Stimulated activated CD8-positive, alpha-beta memory T cell treated with anti-CD3 and anti-CD28 coated beads, Interleukin-12 subunit alpha, Interleukin-12 subunit beta, amount 100 ng/mL, for 4 hours (primary cell): ENCODE measurements at regions not wholly inside any gene's neighbourhood (a gene's known extent, or its start where the extent isn't known, plus 50 kb on each side); places are given as distances from the start of the nearest gene placed in this dataset.
"Not testable (repeated sequence)": the region's sequence is repeated elsewhere in the genome, so short reads cannot be mapped to it uniquely, and the experiment has no call there.

Source experiments
- DNase-seq: peaks from one replicate; pipeline ENCODE4 v3.0.0-alpha.2; 2020; ENCODE audit warnings: low read depth

- DNase-seq: no peak
Measured at GRCh38 chr21:15472108-15473040, 257.4 kb upstream of the USP25 start.

DNA sequence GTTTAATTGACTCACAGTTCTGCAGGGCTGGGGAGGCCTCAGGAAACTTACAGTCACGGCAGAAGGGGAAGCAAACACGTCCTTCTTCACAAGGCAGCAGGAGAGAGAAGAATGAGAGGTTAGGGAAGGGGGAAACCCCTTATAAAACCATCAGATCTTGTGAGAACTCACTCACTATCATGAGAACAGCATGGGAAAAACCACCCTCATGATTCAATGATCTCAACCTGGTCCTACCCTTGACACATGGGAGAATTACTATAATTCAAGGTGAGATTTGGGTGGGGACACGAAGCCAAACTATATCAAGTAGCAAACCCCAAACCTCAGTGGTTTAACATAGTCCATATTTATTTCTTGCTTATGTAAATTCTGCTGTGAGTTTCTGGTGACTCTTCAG, 252.0 kb upstream of the USP25 start:
- DNase-seq: not testable (repeated sequence)

DNA sequence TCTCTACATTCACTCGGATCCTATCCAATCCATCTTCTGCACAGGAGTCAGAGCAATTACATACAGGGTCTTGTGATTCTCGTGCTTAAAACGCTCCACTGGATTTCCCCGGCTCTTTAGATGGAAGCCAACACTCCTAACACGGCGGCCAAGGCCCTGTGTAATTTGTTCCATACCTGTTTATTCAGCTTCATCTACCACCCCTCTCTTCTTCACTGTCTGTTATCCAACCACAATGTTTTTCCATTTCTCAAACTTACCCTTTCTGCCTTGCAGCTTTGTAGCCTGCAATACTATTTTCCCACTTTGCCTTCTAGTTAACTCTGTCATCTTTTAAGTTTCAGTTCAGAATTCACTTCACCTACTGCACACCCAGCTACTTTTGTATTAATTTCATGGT, 249.6 kb upstream of the USP25 start:
- no peak for DNase-seq

DNA sequence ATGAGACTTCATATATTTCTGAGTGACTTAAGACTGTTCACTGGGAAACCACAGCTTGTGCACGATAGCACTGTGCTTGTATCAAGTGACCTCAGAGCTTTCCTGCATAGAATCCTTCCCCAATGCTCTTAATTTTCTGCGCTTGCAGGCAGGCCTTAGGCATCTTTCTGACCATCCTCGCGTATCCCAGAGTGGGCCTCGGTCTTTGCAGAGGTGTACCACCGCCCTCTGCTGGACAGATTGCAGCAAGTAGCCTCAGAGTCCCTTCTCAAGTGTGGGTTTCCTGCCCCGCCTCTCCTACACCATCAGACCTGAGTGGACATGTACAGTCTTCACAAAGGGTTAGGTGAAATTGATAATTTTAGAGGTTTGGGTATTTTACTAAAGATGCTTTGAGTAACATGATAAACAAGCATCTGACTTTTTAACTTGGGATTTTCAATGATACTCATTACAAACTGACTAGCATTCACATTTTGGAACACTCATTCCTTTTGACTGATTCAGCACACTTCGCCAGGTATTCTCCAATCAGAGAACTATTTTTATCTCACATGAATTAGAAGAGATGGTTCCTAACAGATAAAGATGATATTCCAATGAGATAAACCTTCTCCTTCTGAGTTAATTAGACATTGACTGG, 246.5 kb upstream of the USP25 start:
- peak; percentile 53 for DNase-seq

GRCh38 chr21:15486460-15487195, 243.2 kb upstream of the USP25 start:
- no peak for DNase-seq

DNA sequence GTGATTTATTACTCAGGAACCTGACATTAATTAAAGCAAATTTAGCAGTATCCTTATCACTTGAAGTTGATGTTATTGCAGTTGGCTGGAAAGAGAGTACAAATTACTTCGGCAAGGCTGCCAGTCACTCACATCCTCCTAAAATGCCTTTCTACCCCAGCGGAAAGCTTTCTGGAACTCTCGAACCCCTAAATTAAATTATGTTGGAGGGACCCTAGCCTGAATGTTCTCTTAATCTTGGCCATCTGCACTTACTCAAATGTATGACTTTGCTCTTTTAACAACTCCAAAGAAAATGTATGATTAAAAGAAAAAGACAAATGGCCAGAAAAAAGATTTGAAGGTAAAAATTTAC, 242.6 kb upstream of the USP25 start:
- DNase-seq: no peak

DNA sequence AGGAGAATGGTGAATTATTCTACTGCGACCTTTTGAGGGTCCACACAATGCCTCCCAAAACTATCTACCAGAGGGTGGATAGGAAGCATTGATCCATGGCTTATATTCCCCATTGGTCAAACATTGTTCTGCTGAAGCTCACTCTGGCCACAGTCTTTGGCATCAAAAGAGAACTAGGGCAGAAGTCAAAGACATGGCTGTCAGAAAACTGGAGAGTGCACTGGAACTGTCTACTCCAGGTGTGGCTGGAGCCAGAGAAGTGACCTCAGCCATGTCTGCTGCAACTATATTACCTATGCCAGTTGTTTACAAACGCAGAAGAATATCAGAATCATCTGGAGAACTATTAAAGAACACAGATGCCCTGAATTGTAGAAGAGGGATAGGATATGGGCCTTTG, 238.7 kb upstream of the USP25 start:
- DNase-seq: no peak

DNA sequence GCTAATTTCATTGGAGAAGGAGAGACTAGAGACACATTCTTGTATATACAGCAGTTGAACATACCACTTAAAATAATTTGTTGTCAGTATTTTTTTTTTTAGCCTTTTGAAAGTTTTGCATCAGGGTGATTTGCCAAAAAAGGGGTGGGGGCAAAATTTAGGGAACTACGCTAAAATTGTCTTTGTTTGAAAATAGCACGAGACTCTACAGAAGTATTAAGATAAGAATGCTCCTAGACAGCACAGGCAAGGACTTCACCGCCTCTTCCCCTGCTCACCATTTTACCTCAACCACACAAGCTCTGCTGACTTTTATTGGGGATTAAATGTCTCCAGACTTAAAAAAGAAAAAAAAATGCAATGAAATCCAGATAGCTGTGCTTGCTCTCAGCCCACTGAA, 236.1 kb upstream of the USP25 start:
- DNase-seq: no peak

GRCh38 chr21:15494481-15494880, 235.3 kb upstream of the USP25 start:
- no peak for DNase-seq

DNA sequence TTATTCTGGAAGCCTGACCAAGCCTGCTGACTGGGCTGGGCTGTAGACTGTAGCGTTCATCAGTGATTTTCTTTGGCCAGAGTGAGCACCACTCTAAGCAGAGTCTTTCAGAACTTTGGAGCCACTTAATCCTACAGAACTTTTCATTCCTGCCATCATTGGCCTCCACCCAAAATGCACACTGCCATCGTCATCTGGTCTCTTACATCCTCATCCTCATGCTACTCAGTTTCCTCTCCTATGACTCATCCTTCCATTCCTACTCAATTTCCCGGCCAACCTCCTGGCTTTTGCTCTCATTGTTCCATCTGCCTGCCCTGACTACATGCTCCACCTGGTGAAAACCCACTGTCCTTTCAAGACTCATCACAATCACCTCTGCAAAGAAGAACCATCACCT, 233.8 kb upstream of the USP25 start:
- DNase-seq: no peak

DNA sequence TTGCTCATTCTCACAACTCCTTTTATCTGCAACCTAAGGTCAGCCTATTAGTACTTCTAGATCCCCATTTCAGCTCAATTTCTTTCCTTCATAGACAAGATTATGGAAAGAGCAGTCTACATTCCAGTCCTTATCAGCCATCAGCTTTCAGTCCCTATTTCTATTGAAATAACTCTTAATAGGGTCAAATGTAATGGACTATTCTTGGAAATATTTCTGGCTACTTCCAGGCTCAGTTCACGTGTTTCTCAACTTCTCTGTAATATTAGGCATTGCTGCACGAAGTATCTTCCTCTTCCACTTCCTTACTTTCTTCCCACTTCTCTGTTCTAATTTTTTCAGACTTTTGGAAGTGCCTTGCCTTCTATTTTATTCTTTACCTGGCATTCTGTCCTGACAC, 232.9 kb upstream of the USP25 start:
- no peak for DNase-seq

DNA sequence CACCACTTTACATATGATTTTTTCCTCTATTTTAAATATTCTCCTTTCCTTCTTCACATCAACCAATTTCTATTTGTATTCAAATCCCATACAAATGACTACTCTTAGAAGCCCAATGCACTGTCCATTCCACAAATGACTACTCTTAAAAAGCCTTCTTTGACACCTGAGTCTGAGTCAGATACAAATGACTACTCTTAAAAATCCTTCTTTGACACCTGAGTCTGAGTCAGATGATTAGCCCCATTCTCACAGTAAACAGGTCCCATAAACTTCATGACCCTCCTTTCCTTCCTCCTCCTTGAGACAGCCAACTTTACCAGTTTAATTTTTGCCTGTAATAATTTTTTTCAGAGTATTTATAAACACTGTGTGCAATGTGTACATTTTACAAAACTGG, 231.3 kb upstream of the USP25 start:
- no peak for DNase-seq

DNA sequence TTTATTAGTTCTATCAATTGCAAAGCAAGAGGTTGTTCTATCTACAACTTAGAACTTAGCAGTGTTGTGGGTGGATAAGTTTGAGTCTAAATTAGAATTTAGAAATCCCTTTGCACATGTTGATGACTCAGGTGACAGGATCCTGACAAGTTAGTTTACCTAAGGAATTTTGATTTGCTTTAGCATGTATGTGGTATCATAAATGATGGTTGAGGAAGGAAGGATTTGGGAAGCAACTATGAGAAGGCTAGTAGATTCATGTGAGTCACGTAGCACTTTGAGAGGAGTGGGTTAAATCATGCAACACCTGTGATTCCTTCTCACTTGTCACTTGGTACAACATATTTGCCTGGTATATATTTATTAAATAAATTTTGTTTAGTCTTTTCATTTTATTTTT, 223.7 kb upstream of the USP25 start:
- no peak for DNase-seq

DNA sequence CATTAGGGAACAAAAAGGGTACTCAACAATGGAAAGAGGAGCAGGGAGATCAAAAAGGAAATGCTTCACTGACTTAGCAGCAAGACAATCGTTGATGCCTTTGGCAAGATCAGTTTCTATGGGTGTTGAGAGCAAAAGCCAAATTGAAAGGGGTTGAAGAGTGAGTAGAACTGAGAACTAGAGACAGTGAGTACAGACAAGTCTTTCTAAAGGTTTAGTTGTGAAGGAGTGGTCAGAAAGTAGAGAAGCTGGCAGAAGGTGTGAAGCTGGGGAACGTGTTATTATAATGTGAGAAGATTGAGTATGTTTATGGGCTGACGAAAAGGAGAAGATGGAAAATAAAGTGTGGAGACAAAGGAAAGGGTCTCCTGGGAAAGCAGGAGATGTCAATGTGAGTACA, 221.2 kb upstream of the USP25 start:
- no peak for DNase-seq

GRCh38 chr21:15514073-15514946, 215.5 kb upstream of the USP25 start:
- peak; percentile 4 for DNase-seq

DNA sequence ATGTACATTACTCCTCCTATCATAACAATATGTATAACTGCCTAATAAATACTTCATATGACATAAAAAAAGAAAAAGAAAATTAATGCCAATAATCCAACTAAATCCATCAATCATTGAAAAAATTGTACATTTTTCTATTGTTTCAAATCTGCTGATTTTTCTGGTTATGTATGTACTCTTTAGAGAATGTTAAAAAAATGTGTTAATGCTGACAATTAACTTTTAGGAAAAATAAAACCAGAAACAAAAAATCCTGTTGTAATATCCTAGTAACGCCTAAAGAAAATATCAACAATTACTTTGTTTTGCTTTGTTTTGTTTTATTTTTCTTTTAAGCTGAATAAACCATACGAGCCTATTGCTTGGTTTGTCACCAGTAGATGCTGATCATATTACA, 213.9 kb upstream of the USP25 start:
- no peak for DNase-seq

GRCh38 chr21:15517394-15517793, 212.4 kb upstream of the USP25 start:
- DNase-seq: no peak

GRCh38 chr21:15520811-15521643, 208.8 kb upstream of the USP25 start:
- no peak for DNase-seq

DNA sequence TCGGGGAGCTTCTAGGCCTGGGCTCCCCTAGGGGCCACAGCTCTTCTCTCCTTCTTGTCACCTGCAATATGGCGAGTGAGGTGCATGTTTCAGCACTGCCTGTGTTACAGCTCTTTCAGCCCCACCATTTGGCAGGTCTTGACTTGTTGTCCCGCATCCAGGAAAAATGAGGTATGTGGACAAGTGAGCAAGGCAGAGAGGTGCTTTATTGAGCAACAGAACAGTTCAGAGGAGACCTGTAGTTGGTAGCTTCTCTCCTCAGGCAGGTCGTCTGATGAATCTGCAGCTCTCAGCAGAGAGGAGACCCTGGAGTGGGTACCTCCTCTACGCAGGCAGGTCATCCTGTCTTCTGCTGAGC, 208.2 kb upstream of the USP25 start:
- DNase-seq: no peak

GRCh38 chr21:15522148-15522547, 207.6 kb upstream of the USP25 start:
- no peak for DNase-seq

GRCh38 chr21:15524855-15525254, 204.9 kb upstream of the USP25 start:
- no peak for DNase-seq
